SU-DHL-6 (cell line): ENCODE measurements at regions not wholly inside any gene's neighbourhood (a gene's known extent, or its start where the extent isn't known, plus 50 kb on each side); places are given as distances from the start of the nearest gene placed in this dataset.

Source experiments
- EZH2phosphoT487 ChIP-seq: fragments of 200-600 bp; sonication (generic), shearing (Covaris generic); conservative IDR thresholded peaks from 2 replicates; pipeline ENCODE4 v1.6.1; 2018; ENCODE audit warnings: mild to moderate bottlenecking, antibody characterized with exemption, low read length, moderate library complexity, mixed read lengths
- TF ChIP-seq, protein P1 (sequence below): fragments of 200-600 bp; sonication (generic); IDR thresholded peaks from one replicate; pipeline ENCODE4 v1.5.1; 2017; ENCODE audit warnings: antibody characterized with exemption, mild to moderate bottlenecking, low read length, moderate library complexity; ENCODE audit not compliant: insufficient read depth, poor library complexity, severe bottlenecking

DNA sequence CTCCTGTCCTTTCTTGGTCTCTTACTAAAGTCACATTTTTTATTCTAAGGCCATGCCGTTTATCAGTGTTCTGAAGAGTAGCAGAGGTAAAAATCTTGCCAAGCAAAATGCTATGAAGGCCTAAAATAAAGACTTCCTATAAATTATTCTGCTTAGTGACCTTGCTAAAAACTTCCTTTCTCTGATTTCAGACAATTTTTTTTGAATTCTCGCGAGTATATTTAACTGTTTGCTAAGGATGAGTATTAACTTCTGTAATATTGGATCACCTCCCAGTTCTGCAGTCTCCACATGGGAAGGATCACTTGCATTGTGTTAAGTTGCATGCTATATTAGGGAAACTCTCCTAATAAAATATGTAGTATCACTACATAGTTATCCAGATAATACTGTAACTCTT lies 123.4 kb upstream of the SNX7 start:
- TF ChIP-seq, protein P1, sequence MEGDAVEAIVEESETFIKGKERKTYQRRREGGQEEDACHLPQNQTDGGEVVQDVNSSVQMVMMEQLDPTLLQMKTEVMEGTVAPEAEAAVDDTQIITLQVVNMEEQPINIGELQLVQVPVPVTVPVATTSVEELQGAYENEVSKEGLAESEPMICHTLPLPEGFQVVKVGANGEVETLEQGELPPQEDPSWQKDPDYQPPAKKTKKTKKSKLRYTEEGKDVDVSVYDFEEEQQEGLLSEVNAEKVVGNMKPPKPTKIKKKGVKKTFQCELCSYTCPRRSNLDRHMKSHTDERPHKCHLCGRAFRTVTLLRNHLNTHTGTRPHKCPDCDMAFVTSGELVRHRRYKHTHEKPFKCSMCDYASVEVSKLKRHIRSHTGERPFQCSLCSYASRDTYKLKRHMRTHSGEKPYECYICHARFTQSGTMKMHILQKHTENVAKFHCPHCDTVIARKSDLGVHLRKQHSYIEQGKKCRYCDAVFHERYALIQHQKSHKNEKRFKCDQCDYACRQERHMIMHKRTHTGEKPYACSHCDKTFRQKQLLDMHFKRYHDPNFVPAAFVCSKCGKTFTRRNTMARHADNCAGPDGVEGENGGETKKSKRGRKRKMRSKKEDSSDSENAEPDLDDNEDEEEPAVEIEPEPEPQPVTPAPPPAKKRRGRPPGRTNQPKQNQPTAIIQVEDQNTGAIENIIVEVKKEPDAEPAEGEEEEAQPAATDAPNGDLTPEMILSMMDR: no peak
- TF ChIP-seq EZH2phosphoT487: no peak
